C4-2B (cell line): ENCODE measurements at regions not wholly inside any gene's neighbourhood (a gene's known extent, or its start where the extent isn't known, plus 50 kb on each side); places are given as distances from the start of the nearest gene placed in this dataset.

Experiments
- H3K27ac ChIP-seq: fragments of 450-650 bp; 2 replicates; pipeline ENCODE4 v1.5.1; 2017
- ZFX ChIP-seq: fragments of 450-650 bp; IDR thresholded peaks from 2 replicates; pipeline ENCODE4 v1.6.1; 2017
- TF ChIP-seq, protein P1 (sequence below): fragments of 450-650 bp; conservative IDR thresholded peaks from 2 replicates; pipeline ENCODE4 v1.5.1; 2017; ENCODE audit warnings: mild to moderate bottlenecking

DNA sequence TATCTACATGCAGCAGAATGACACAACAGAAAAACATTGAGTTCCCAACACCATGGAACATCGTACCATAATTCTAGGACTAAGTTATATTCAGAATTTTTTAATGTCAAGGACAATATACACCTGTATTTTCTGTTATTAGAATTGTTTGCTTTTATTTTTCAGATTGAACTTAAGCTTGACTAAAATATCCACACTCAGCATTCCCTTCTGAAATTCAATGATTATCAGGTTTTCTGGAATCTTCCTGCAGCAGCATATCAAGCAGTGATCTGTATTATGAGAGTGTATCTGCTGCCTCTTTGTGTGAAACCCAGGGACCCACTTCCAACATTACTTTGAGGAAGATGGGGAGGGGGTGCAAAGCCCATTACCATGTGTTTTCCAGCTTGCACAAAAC, 578.6 kb upstream of the JAG1 start:
- H3K27ac ChIP-seq, result no peak overlapping the region
- no peak for TF ChIP-seq ZFX
- TF ChIP-seq, protein P1, sequence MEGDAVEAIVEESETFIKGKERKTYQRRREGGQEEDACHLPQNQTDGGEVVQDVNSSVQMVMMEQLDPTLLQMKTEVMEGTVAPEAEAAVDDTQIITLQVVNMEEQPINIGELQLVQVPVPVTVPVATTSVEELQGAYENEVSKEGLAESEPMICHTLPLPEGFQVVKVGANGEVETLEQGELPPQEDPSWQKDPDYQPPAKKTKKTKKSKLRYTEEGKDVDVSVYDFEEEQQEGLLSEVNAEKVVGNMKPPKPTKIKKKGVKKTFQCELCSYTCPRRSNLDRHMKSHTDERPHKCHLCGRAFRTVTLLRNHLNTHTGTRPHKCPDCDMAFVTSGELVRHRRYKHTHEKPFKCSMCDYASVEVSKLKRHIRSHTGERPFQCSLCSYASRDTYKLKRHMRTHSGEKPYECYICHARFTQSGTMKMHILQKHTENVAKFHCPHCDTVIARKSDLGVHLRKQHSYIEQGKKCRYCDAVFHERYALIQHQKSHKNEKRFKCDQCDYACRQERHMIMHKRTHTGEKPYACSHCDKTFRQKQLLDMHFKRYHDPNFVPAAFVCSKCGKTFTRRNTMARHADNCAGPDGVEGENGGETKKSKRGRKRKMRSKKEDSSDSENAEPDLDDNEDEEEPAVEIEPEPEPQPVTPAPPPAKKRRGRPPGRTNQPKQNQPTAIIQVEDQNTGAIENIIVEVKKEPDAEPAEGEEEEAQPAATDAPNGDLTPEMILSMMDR, result no peak

DNA sequence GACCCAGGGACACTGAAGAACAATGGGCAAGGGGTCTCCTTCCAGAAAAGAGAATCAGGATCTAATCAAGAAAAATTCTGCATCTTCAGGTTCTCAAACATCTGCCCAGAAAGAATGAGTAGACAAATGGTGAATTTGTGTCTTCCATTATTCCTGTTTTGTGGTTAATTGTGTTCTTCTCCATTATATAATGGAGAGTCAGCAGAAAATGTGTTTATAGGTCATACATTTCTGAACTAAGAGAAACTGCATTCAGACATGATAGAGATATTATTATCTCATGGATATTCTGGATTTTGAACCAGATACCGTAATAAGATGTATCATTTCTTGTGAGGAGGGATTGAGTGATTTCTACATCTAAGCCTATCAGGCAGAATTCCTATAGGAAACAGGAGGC, 581.7 kb upstream of the JAG1 start:
- no peak overlapping the region for H3K27ac ChIP-seq

DNA sequence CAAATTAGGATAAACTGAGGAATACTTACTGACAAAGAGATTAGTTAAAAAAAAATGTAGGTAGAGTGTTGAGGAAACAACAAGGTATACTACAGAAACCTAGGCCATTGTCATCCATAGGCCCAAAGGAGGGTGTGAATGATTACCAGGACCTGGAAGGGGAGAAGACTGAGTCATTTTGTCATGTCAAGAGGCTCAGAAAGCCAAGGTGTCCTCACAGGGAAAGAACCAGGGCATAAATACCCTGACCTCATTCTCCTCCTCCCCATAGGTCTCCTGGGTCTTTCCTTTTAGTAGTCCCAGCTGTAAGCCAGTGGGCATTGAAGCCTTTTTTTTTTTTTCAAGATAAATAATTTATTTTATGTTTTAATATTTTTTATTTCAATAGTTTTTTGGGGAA, 582.1 kb upstream of the JAG1 start:
- no peak for TF ChIP-seq ZFX
- TF ChIP-seq, protein P1, result no peak
- H3K27ac ChIP-seq, result no peak overlapping the region

More for the DNA sequence above, 581.7 kb upstream of the JAG1 start:
- no peak for TF ChIP-seq ZFX
- TF ChIP-seq, protein P1, result no peak

DNA sequence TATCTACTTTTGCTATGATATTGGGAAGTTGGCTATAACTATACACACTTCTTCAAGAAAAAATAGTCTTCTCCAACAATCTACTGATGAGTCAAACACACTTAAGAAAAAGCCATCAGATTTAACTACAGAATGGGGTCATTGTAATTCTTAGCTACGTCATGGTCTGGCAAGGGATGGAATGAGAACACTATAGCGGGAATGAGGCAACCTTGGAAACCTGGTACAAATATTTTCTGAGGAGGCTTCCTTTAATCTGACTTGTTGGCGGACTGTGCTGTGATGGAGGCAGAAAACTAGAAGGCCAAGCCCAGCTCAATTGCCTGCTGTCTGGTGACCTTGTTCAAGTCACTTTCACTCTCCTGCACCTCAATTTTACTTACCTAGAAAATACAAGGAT, 586.8 kb upstream of the JAG1 start:
- TF ChIP-seq, protein P1, result no peak
- TF ChIP-seq ZFX, result no peak

DNA sequence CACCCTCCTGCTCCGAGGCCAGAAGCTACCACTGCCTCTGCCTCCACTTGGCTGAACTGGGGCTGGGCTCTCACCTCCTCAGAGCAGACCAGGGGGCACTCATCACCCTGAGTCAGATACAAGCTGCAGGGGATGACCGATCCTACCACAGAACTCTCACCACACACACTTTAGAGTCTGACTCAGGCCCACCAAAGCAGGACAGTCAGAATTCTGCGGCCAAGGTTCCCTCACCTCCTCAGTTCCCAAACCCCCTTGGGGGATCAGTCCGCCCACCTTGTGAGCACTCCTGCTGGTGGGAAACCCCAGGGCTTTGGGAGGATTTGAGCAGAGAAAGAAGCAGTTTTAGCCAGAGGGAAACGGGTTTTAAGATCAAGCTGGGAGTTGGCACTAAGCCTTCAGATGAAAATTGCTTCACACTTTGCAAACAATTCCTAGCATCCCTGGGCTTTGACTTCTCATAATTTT, 587.8 kb upstream of the JAG1 start:
- no peak overlapping the region for H3K27ac ChIP-seq
- TF ChIP-seq, protein P1, result no peak
- no peak for TF ChIP-seq ZFX

More for the DNA sequence above, 586.8 kb upstream of the JAG1 start:
- no peak overlapping the region for H3K27ac ChIP-seq

DNA sequence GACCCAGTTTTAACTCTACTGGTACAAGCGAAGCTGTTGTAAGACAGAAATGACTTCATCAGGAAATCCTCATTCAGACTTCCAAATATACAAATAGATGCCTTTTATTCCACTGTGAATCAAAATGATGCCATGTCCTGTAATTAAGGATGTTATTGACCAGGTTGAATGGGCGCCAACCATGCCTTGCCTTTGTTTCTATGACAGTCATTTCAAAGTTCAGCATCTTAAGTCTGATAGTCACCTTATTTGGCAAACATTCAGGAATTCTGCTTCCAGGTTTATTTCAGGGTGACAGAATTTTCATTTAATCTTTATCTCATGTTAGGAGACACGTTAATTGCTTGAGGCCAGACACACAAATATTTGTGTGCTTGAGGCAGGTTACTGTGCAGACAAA, 592.8 kb upstream of the JAG1 start:
- TF ChIP-seq, protein P1, result no peak
- no peak for TF ChIP-seq ZFX
- H3K27ac ChIP-seq, result no peak overlapping the region

DNA sequence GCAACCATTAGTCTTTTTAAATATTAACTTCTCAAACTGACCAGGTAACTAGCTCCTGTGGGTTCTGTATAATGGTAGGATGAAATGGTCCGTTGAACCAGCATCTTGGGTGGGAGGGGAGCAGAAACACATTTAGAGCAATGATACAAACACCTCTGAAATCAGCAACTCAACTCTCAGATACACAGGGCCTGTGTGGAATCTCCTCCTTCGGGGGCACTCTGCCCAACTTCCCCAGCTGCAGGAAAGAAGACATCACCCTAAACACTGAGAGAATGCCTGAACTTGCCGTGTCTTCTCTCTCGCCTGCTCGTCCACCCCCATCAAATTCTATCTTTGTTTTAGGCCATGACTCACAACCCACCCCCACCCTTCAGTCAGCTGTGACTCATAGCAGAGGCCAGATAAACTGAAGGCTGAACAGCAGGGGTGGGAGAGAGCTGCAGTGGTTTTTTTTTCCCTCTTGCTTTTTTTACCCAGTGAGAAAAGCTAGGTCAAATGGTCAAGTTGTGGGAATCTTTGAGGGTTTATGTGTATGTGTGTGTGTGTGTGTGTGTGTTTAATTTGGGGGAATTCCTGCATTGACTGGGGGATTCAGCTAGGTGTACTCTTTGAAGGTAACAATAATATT, 593.4 kb upstream of the JAG1 start:
- no peak for TF ChIP-seq ZFX
- TF ChIP-seq, protein P1, result no peak
- no peak overlapping the region for H3K27ac ChIP-seq
